GM10266 (cell line): ENCODE measurements at regions not wholly inside any gene's neighbourhood (a gene's known extent, or its start where the extent isn't known, plus 50 kb on each side); places are given as distances from the start of the nearest gene placed in this dataset.

ENCODE experiments used
- DNase-seq: peaks from one replicate; pipeline ENCODE4 v3.0.0; 2012; ENCODE audit errors: extremely low spot score
- TF ChIP-seq, protein P1 (sequence below): IDR thresholded peaks from 2 replicates; pipeline ENCODE4 v1.5.1; 2012; ENCODE audit warnings: mild to moderate bottlenecking, low read depth; ENCODE audit not compliant: control insufficient read depth, insufficient read depth; ENCODE audit errors: missing control alignments

DNA sequence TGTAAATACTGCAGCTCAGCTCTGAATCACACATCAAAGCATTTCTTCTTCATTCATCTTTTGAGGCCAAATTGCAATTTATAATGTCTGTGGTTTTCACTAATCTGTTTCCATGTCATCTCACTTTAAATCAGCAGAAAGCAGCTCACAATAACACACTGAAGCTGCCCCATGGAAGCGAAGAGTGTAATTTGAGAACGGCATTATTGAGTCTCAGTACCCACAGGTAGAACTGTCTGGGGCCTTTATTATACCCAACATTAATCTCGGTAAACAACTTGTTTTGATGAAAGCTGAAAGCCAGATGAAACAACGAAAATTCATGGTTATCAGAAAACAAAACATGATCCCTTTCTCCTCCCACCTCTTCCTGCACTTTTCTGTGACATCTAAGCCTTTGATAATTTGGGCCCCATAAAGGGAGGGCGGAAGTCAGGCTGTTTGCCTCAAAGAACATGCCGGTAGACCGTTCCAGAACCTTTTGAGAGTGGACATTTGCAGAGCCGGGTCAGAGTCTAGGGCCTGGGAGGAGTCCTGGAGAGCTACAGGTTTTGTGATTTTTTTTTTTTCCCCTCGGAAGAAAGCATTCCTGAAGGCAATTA, 68.2 kb upstream of the SESN3 start:
- TF ChIP-seq, protein P1, sequence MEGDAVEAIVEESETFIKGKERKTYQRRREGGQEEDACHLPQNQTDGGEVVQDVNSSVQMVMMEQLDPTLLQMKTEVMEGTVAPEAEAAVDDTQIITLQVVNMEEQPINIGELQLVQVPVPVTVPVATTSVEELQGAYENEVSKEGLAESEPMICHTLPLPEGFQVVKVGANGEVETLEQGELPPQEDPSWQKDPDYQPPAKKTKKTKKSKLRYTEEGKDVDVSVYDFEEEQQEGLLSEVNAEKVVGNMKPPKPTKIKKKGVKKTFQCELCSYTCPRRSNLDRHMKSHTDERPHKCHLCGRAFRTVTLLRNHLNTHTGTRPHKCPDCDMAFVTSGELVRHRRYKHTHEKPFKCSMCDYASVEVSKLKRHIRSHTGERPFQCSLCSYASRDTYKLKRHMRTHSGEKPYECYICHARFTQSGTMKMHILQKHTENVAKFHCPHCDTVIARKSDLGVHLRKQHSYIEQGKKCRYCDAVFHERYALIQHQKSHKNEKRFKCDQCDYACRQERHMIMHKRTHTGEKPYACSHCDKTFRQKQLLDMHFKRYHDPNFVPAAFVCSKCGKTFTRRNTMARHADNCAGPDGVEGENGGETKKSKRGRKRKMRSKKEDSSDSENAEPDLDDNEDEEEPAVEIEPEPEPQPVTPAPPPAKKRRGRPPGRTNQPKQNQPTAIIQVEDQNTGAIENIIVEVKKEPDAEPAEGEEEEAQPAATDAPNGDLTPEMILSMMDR: no peak
- no peak for DNase-seq

DNA sequence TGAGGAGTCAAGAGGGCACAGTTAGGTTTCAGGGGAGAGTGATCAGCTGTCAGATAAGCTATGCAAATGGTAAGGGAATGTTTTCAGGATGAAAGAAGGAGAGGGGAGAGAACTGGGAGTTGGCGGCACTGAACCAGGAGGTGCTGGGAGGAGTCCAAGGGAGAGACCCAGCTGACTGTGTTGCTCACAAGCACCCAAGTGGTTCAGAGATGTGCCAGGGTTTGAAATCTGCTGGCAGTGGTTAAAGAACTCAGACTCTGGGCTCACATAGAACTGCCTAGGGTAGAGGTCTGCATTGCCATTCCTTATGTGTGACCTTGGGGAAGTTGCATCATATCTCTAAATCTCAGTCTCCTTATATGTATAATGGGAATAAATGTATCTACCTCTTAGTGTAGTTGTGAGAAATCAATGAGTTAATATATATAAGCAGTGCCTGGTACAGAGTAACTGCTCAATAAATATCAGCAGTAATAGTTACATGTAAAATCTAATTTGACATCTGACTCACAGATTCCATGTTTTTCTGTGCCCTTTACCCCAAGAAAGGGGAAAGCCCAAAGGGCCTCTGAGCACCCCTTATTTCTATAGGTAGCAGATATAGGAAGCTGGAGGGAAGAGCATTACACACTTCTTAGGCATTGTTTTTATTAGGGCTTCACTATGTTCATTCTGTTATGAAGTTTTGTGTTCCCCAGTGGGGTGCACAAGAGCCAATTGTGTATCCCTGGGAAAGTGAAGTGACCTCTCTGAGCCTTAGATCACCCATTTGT, 66.9 kb upstream of the SESN3 start:
- no peak for DNase-seq
- TF ChIP-seq, protein P1: no peak

DNA sequence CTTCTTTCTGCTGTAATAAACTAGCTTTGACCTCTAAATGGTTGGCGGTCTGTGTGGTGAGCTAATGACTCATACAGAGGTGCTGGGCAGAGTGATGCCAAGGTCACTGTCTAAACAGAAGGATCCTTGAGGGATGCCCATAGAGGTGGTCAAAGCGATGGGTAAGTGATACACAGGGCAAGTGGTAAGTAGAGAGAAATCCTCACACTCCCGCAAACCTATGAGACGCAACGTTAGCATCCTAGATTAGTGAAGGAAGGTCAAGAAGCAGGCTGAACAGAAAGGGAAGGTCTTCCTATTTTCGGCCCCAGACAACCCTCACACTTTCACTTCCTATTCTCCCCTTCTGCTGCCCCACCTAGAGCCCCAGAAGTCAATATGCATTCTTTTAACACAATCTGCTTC, 65.6 kb upstream of the SESN3 start:
- peak; percentile 21 for DNase-seq
- TF ChIP-seq, protein P1: no peak

DNA sequence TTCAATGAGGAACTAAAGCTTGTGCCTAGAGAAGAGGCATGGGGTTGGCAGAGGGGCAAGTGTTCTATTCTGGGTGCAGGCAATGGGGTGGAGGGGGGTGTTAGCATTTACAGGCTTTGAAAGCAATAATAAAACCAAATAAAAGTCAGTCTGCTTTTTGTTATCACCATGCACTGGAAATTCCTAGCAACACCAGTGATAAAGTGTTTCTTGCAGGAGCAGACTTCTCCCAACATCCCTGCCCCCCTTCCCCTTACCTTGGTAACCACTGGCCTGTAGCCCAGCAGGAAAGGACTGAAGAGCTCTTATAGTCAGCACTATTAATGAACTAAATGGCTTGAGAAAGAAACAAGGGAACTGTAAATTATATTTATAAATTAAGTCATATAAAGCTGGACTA, 65.2 kb upstream of the SESN3 start:
- TF ChIP-seq, protein P1: no peak
- DNase-seq: no peak

DNA sequence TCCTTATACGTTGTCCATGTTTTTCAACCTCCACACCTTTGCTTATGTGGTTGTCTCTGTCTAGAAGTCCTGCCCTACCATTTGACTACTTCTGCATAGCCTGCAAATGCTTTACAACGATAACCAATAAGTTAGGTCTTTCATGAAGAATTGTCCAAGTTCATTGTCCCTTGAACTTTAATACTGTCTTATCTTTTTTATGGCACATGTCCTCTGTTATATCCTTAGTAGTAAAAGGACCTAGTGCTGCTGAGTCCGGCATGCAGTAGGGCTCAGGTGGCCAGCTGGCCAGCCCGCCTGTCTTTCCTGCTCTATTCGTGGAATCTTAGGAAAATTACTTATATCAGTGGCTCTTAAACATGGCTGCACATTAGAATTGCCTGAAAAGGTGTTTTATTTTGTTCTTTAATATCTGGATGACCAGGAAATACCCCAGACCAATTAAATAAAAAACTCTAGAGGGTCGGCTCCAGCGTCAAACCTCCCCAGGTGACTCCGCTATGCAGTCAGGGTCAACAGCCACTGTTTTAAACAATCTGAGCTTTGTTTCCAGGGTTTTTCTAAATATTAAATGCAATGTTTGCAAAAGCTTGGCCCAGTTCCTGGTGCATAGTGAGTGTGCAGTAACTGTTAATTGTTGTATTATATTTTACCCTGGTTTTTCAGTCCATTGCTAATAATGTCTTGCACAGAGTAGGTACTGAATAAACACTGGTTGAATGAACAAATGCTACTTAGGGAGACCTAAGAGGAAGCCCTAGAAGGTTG, 64.6 kb upstream of the SESN3 start:
- TF ChIP-seq, protein P1: no peak
- no peak for DNase-seq

DNA sequence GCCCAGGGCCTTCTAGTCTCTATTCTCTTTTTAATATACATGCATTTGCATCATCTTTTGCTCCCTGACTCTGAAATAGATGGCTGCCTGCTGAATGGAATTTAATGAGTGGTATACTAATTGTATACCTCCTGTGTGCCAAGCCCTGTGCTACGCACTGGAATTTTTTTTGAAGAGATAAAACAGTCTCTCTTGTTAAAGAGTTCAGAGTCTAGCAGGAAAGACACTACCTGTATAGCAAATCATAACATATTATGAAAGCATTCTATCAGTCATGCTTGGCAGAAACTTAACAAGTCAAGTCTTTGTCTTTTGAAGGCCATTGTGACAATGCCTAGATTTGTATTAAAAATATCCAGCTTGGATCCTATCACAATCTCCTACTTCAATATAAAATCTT, 63.7 kb upstream of the SESN3 start:
- no peak for DNase-seq

More for the DNA sequence above, 63.7 kb upstream of the SESN3 start:
- TF ChIP-seq, protein P1: no peak
